Left ventricle myocardium inferior (tissue), 1 donor: ENCODE measurements at regions not wholly inside any gene's neighbourhood (a gene's known extent, or its start where the extent isn't known, plus 50 kb on each side); places are given as distances from the start of the nearest gene placed in this dataset.

Source experiments
- DNase-seq: peaks from one replicate; pipeline ENCODE4 v3.0.0-alpha.2; 2020
- H3K27ac ChIP-seq: fragments of 200-600 bp; replicated peaks from 2 replicates; pipeline ENCODE4 v1.8.0; 2021
- H3K27me3 ChIP-seq: fragments of 200-600 bp; 2 replicates; pipeline ENCODE4 v1.8.0; 2021; ENCODE audit warnings: low read depth
- H3K36me3 ChIP-seq: fragments of 200-600 bp; 2 replicates; pipeline ENCODE4 v1.8.0; 2021
- H3K4me1 ChIP-seq: fragments of 200-600 bp; 2 replicates; pipeline ENCODE4 v1.8.0; 2021
- H3K4me3 ChIP-seq: fragments of 200-600 bp; 2 replicates; pipeline ENCODE4 v1.8.0; 2021; ENCODE audit warnings: mild to moderate bottlenecking, moderate library complexity
- H3K9me3 ChIP-seq: fragments of 200-600 bp; replicated peaks from 2 replicates; pipeline ENCODE4 v1.8.0; 2021
- CTCF ChIP-seq: fragments of 200-600 bp; IDR thresholded peaks from 2 replicates; pipeline ENCODE4 v1.8.0; 2021; ENCODE audit warnings: antibody characterized with exemption, mild to moderate bottlenecking, borderline replicate concordance
- intact Hi-C: fragments of 100-400 bp; cut with micrococcal nuclease; formaldehyde crosslinking; loops from one replicate; pipeline ENCODE4 v1.11.0; 2022
- donor health status: DM: no; HTN: yes; CAD: no; lungs with severe emphysema.

- Histone ChIP-seq H3K27ac (no peak overlapping the region), H3K9me3 (peaks cover 12% of the 10 kb centered on the region), H3K4me3 (no peak overlapping the region), H3K27me3 (peaks cover 19% of the 10 kb centered on the region), H3K36me3 (no peaks in the 10 kb centered on the region), H3K4me1 (no peaks in the 10 kb centered on the region)
- intact Hi-C loops = no loop called here
- DNase-seq = no peak
- no peak for TF ChIP-seq CTCF
Measured at GRCh38 chr16:66304961-66305360, 61.5 kb upstream of the CDH5 start.

- intact Hi-C loops = no loop called here
- Histone ChIP-seq H3K27ac (no peak overlapping the region), H3K4me1 (no peaks in the 10 kb centered on the region), H3K4me3 (no peak overlapping the region), H3K27me3 (peaks cover 19% of the 10 kb centered on the region), H3K9me3 (peaks cover 12% of the 10 kb centered on the region), H3K36me3 (no peaks in the 10 kb centered on the region)
- no peak for TF ChIP-seq CTCF
- DNase-seq = no peak
Measured at GRCh38 chr16:66304151-66304550, 62.3 kb upstream of the CDH5 start.

- Histone ChIP-seq H3K36me3 (no peaks in the 10 kb centered on the region), H3K27ac (no peak overlapping the region), H3K4me1 (no peaks in the 10 kb centered on the region), H3K27me3 (peaks cover 9% of the 10 kb centered on the region), H3K4me3 (no peak overlapping the region), H3K9me3 (peaks cover 12% of the 10 kb centered on the region)
- TF ChIP-seq CTCF = no peak
- no peak for DNase-seq
- intact Hi-C loops = no loop called here
Measured at GRCh38 chr16:66300501-66300900, 66.0 kb upstream of the CDH5 start.

GRCh38 chr16:66300037-66300436 is 66.5 kb upstream of the CDH5 start:
- TF ChIP-seq CTCF = no peak
- Histone ChIP-seq H3K27me3 (peaks cover 9% of the 10 kb centered on the region), H3K27ac (no peak overlapping the region), H3K4me1 (no peaks in the 10 kb centered on the region), H3K36me3 (no peaks in the 10 kb centered on the region), H3K9me3 (peaks cover 12% of the 10 kb centered on the region), H3K4me3 (no peak overlapping the region)
- intact Hi-C loops = no loop called here
- no peak for DNase-seq

- Histone ChIP-seq H3K27ac (no peak overlapping the region), H3K27me3 (peaks cover 5% of the 10 kb centered on the region), H3K9me3 (peaks cover 12% of the 10 kb centered on the region), H3K4me3 (no peak overlapping the region), H3K4me1 (no peaks in the 10 kb centered on the region), H3K36me3 (no peaks in the 10 kb centered on the region)
- DNase-seq = no peak
- intact Hi-C loops = no loop called here
- TF ChIP-seq CTCF = no peak
Measured at GRCh38 chr16:66299349-66299748, 67.1 kb upstream of the CDH5 start.
